ENCODE measurements at regions not wholly inside any gene's neighbourhood (a gene's known extent, or its start where the extent isn't known, plus 50 kb on each side); places are given as distances from the start of the nearest gene placed in this dataset.

GRCh38 chr12:100703337-100703736 lies 91.2 kb upstream of the ANO4 start:
- no peak overlapping the region for H3K4me2 ChIP-seq (ENCODE audit: insufficient read depth, low read length)
- H3K36me3 ChIP-seq (ENCODE audit: insufficient read depth, low read length), result no peaks in the 10 kb centered on the region
- no peak overlapping the region for H3K9ac ChIP-seq (ENCODE audit: low read depth, low read length)
- no peaks in the 10 kb centered on the region for H4K20me1 ChIP-seq (ENCODE audit: insufficient read depth, low read length)
- TF ChIP-seq EZH2 (IDR thresholded peaks at IDR 0.05; ENCODE audit: borderline replicate concordance, low read depth, low read length, severe bottlenecking) (no peak), CTCF (IDR thresholded peaks at IDR 0.05; ENCODE audit: borderline replicate concordance, extremely low read depth, low read length, poor library complexity, severe bottlenecking) (no peak)
- H3K79me2 ChIP-seq (ENCODE audit: insufficient read depth, low read length), result no peaks in the 10 kb centered on the region
- no peak overlapping the region for H2AFZ ChIP-seq (ENCODE audit: low read depth, low read length)
- no peak for ATAC-seq (ENCODE audit: insufficient read depth, low read depth)
- H3K4me1 ChIP-seq (ENCODE audit: insufficient read depth, low read length), result no peaks in the 10 kb centered on the region
- no peak overlapping the region for H3K27ac ChIP-seq (ENCODE audit: low read length)
- H3K27me3 ChIP-seq (ENCODE audit: insufficient read depth, low read length, poor library complexity), result no peaks in the 10 kb centered on the region
- no peaks in the 10 kb centered on the region for H3K9me3 ChIP-seq (ENCODE audit: insufficient read depth, low read length, severe bottlenecking)
- H3K4me3 ChIP-seq (ENCODE audit: low read depth in 1 of 2, low read length in 2 of 2), result no peak overlapping the region
- no peak for DNase-seq

GRCh38 chr12:100703868-100704267 lies 90.7 kb upstream of the ANO4 start:
- ATAC-seq (ENCODE audit: insufficient read depth, low read depth) (no peak), DNase-seq (no peak)
- no peak for TF ChIP-seq CTCF (IDR thresholded peaks at IDR 0.05; ENCODE audit: borderline replicate concordance, extremely low read depth, low read length, poor library complexity, severe bottlenecking)
- no peak for TF ChIP-seq EZH2 (IDR thresholded peaks at IDR 0.05; ENCODE audit: borderline replicate concordance, low read depth, low read length, severe bottlenecking)
- no peaks in the 10 kb centered on the region for H4K20me1 ChIP-seq (ENCODE audit: insufficient read depth, low read length)
- H3K79me2 ChIP-seq (ENCODE audit: insufficient read depth, low read length), result no peaks in the 10 kb centered on the region
- no peak overlapping the region for H3K27ac ChIP-seq (ENCODE audit: low read length)
- no peak overlapping the region for H3K4me2 ChIP-seq (ENCODE audit: insufficient read depth, low read length)
- H3K9me3 ChIP-seq (ENCODE audit: insufficient read depth, low read length, severe bottlenecking), result no peaks in the 10 kb centered on the region
- H3K4me3 ChIP-seq (ENCODE audit: low read depth in 1 of 2, low read length in 2 of 2), result no peak overlapping the region
- no peak overlapping the region for H2AFZ ChIP-seq (ENCODE audit: low read depth, low read length)
- no peaks in the 10 kb centered on the region for H3K4me1 ChIP-seq (ENCODE audit: insufficient read depth, low read length)
- no peaks in the 10 kb centered on the region for H3K27me3 ChIP-seq (ENCODE audit: insufficient read depth, low read length, poor library complexity)
- no peak overlapping the region for H3K9ac ChIP-seq (ENCODE audit: low read depth, low read length)
- H3K36me3 ChIP-seq (ENCODE audit: insufficient read depth, low read length), result no peaks in the 10 kb centered on the region

- Histone ChIP-seq H3K9me3 (ENCODE audit: insufficient read depth, low read length, severe bottlenecking) (no peaks in the 10 kb centered on the region), H3K4me1 (ENCODE audit: insufficient read depth, low read length) (no peaks in the 10 kb centered on the region), H4K20me1 (ENCODE audit: insufficient read depth, low read length) (no peaks in the 10 kb centered on the region), H2AFZ (ENCODE audit: low read depth, low read length) (no peak overlapping the region), H3K4me3 (ENCODE audit: low read depth in 1 of 2, low read length in 2 of 2) (no peak overlapping the region), H3K36me3 (ENCODE audit: insufficient read depth, low read length) (no peaks in the 10 kb centered on the region), H3K4me2 (ENCODE audit: insufficient read depth, low read length) (no peak overlapping the region), H3K9ac (ENCODE audit: low read depth, low read length) (no peak overlapping the region), H3K27ac (ENCODE audit: low read length) (no peak overlapping the region), H3K27me3 (ENCODE audit: insufficient read depth, low read length, poor library complexity) (no peaks in the 10 kb centered on the region), H3K79me2 (ENCODE audit: insufficient read depth, low read length) (no peaks in the 10 kb centered on the region)
- DNase-seq (no peak), ATAC-seq (ENCODE audit: insufficient read depth, low read depth) (no peak)
- TF ChIP-seq EZH2 (IDR thresholded peaks at IDR 0.05; ENCODE audit: borderline replicate concordance, low read depth, low read length, severe bottlenecking), result no peak
- no peak for TF ChIP-seq CTCF (IDR thresholded peaks at IDR 0.05; ENCODE audit: borderline replicate concordance, extremely low read depth, low read length, poor library complexity, severe bottlenecking)
Measured at GRCh38 chr12:100706033-100706432, 88.5 kb upstream of the ANO4 start.

GRCh38 chr12:100708591-100708990 lies 86.0 kb upstream of the ANO4 start:
- Histone ChIP-seq H3K36me3 (ENCODE audit: insufficient read depth, low read length) (no peaks in the 10 kb centered on the region), H3K9ac (ENCODE audit: low read depth, low read length) (no peak overlapping the region), H3K79me2 (ENCODE audit: insufficient read depth, low read length) (no peaks in the 10 kb centered on the region), H3K4me2 (ENCODE audit: insufficient read depth, low read length) (no peak overlapping the region), H3K27me3 (ENCODE audit: insufficient read depth, low read length, poor library complexity) (no peaks in the 10 kb centered on the region), H3K4me1 (ENCODE audit: insufficient read depth, low read length) (no peaks in the 10 kb centered on the region), H3K9me3 (ENCODE audit: insufficient read depth, low read length, severe bottlenecking) (no peaks in the 10 kb centered on the region), H3K4me3 (ENCODE audit: low read depth in 1 of 2, low read length in 2 of 2) (no peak overlapping the region), H2AFZ (ENCODE audit: low read depth, low read length) (no peak overlapping the region), H4K20me1 (ENCODE audit: insufficient read depth, low read length) (no peaks in the 10 kb centered on the region), H3K27ac (ENCODE audit: low read length) (no peak overlapping the region)
- no peak for DNase-seq
- TF ChIP-seq CTCF (IDR thresholded peaks at IDR 0.05; ENCODE audit: borderline replicate concordance, extremely low read depth, low read length, poor library complexity, severe bottlenecking) (no peak), EZH2 (IDR thresholded peaks at IDR 0.05; ENCODE audit: borderline replicate concordance, low read depth, low read length, severe bottlenecking) (no peak)
- ATAC-seq (ENCODE audit: insufficient read depth, low read depth), result no peak
